ENCODE measurements at regions not wholly inside any gene's neighbourhood (a gene's known extent, or its start where the extent isn't known, plus 50 kb on each side); places are given as distances from the start of the nearest gene placed in this dataset.
"Not testable (repeated sequence)": the region's sequence is repeated elsewhere in the genome, so short reads cannot be mapped to it uniquely, and the experiment has no call there.

DNA sequence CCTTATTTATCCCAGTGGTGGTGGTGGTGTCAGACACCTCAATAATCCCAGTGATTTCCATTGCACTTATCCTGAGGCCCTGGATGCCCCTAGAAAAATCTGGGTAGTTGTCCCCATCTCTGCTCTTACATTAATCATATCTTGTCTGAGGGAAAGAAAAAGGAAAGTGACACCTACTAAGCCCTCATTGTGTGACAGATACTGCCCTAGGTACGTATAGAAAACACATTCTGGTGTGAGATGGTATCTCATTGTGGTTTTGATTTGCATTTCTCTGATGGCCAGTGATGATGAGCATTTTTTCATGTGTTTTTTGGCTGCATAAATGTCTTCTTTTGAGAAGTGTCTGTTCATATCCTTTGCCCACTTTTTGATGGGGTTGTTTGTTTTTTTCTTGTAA is 162.6 kb upstream of the JADE1 start:
- not testable (repeated sequence) for FAIRE-seq

DNA sequence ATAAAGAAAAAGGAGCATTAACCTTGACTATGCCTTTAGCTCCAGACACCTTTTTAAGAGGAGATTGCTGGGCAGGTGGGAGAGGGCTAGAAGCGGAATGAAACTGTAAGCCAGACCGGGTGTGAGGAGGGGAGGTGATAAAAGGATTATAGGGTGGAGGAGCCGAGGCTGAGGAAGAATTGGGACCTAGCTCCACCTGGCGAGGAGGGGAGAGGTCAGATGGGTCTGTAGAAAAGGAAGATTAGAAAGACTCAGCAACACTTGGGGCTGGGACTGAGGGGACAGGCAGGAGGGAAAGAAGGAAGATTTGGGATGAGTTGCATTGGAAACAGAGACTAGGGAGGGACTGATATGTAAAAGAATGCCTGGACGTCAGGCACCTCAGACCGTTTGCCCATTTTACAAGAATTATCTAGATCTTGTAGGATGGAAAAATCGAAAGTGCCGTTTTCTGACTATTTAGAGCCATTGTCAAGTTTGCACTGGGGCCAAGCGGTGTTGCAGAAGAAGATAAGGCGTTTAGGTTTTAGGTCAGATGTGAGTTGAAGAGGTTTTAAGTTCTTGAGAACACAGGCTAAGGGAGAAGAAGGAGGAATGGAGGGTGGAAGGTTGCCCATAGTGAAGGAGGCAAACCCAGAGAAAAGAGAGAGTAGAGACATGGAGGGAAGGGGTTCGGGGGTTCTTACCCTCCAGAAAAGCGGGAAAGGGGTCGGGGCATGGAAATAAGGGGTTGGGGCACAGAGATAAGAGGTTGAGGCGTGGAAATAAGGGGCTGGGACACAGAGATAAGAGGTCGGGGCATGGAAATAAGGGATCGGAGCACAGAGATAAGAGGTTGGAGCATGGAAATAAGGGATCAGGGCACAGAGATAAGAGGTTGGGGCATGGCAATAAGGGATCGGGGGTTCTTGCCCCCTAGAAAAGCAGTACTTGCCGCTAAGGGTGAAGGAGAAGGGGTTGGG is 164.5 kb upstream of the JADE1 start:
- FAIRE-seq: not testable (repeated sequence)

DNA sequence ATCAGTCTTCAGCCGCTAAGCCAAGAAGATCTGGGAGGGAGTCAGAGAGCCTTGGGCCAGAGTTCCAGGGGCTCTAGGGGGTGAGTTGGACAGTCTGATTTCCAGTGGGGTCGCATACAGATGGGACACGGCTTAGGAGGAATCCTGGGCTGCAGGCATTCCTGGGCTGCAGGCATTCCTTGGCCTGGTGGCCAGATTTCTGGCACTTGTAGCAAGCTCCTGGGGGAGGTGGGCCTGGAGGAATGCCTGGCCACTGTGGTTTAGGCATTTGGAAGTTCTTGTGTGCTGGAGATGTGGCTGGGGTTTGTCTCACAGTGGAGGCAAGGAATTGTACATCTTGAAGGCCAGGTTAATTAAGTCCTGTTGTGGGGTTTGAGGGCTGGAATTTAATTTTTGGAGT is 165.4 kb upstream of the JADE1 start:
- not testable (repeated sequence) for FAIRE-seq

DNA sequence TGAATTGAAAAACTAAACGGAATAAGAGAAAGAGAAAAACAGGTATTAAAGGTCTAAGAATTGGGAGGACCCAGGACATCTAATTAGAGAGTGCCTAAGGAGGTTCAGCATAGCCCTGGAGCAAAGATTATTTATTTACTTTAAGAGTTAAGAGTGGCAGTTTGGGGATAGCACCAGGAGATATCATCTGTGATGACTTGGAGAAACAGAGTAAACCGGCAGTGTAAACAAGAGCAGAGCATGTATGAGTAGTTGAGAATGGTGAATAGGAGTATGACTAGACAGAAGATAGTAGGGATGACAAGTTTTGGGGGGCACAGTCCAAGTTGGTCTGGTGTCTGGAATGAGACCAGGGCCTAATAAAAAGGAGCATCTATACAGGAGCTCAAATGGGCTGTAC is 167.9 kb upstream of the JADE1 start:
- not testable (repeated sequence) for FAIRE-seq

DNA sequence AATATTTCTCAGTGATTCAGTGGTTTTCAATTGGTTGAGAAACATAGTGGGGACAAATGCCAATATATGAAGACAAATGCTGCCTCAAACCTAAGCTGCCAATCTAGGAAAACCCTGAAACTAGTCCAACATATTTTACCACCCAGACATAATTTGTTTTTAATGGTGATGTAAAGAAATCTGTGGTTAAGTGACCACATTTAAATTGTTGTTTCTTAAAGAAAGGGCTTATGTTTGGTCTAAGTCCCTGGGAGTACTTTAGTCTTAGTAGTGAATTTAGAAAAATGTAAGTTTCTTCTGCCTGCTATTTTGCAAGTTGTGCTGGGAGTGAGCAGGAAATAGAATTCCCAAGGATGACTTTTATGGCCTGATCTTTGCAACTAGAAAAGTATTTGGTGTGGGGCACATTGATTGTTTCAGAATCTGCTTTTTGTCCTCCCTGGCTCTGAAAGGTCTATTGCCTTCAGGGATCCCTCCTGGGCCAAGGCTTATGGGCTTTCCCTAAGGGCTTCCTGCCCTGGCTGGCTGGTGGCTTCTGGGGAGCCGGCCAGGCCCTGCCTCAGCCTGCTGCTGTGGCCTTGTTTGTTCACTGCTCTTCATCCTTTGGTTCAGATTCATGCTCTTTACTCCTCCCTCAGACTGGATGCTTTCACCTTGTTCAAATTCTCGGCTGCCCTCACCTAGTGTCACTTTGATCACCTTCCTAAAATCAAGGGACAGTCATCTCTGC is 169.8 kb upstream of the JADE1 start:
- FAIRE-seq: no peak

DNA sequence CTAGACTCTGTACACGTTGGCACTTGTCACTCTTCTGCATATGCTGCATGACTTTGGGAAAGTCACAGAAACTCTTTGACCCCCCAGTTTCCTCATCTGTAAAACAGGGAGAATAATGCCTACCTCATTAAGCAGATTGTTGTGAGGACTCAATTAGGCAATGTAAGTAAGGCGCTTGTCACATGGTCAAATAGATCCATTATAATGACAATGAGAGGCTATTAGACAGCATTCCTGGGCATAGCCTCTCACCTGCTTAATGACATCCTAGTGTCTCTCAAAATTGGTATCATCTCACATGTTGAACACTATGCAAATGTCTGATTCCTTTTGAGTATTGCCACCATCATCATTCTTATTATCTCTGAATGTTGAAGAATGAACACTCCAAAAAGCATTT is 172.6 kb upstream of the JADE1 start:
- peak; percentile 51 for FAIRE-seq

DNA sequence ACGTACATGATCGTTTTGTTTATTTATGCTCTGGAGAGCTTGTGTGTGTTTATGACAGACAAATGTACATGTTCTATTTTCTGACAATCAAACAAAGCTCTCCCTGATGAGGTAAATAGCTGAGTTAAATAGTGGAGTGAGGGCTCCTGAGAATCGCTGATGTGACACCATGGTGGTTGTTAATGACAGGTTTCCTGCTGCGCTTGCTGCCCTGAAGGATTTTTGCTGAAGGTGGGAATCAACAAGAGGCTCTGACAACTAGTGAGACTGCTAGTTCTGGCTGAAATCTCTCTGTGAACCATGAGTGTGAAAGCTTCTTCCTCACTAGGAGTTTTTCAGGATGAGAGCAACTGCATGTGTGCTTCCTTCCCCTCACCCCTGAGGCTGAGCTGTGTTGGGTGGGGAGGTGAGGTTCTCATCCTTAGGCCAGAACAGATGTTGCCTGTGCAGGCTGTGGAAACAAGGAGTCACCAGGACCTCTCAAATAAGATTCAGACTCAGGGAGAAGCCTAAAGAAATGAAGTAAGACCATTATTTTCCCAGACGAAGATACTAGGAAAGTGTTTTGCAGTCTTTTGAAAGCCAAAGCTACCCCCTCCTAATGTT is 173.4 kb upstream of the JADE1 start:
- FAIRE-seq: peak; percentile 97

DNA sequence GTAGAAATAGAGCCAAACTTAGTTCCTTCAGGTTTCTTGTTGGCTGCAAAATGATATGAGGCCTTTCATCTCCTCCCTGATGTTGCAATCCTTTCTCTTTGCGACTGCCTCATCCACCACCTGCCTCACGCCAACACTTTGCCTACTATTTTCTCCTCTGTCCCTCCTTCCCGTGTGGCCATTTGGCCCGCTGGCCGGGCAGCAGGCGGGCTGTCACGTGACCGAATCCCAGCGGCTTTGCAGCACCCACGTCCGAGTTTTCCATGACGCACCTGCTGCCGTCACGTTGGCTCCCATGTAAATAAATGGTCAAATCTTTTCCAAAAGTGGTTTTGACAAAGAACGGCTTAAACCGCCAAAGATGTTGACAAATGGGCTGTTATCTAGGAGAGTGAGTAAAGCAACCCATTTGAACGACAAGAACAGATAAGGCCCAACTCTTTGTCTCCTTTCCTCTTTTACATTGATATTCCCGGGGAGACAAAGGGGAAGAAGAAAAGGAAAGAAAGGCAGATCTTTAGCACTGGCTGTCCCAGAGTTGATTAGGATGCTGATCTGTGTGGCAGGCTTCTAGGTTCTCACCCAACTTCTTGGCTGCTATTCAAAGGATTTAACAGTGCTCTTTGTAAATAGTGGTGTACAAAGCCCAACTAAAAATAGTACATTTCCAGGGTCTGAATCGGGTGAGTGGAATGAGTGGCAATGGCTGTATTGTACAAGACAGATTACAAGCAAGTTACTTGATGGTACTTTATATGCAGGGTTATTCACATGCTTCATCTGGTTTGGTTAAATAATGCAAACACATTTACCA is 174.2 kb upstream of the JADE1 start:
- FAIRE-seq: peak; percentile 96

DNA sequence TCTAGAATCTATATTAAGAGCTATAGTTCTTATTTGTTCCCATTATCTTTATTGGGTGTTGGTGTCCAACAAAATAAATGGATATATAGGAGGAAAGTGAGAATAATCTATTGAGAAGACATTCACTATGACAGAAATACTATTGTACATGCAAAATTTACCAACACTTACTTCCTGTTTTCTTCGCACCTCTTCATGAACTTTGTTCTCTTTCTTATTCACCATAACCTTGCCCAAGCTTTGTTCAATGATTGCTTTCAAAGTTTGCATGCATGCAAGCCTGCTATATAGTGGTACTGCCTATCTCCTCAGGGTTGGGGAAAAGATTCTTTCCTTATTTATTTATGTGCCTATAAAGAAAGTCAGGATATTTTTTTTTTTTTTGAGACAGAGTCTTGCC is 176.4 kb upstream of the JADE1 start:
- FAIRE-seq: no peak

DNA sequence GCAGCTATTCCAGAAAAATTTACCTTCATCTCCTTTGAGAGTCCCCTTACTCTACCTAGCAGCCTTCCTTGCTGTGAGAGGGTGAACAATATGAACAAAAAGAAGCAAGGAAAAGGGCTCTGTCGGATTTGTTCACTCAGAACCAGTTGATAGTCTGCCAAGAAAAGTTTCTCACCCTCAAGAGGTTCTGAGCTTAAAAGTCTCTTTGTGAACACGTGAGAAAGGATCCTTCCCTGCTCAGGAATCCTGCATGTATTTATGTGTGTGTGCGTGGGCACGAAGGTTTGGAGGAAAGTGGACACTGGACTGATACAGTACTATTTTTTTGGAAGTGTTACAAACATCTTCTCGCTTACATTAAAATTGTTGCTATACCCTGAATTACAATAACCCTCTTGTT is 178.6 kb upstream of the JADE1 start:
- FAIRE-seq: no peak

DNA sequence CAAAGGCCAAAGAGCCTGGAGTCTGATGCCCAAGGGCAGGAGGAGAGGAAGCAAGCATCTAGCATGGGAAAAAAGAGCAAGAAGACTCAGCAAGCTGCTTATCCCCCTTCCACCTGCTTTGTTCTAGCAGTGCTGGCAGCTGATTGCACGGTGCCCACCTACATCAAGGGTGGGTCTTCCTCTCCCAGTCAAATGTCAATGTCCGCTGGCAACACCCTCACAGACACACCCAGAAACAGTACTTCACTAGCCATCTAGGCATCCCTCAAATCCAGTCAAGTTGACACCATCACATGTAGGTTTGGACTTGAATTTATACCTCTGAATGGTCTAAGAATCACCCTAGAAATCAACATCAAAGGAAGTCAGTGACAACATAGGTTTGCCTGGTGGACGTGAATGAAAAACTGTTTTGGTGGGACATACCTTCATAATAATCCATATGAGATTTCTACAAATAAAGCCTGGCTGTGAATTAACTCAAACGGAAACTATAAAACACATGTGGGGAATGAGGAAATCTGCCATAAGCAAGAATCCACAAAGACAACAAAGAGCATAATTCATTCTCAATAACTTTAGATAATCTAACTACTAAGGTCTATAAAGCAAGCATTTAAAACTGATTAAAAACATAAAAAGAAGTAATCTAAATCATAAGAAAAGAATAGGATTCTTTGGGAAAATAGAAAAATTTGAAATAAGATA is 185.8 kb upstream of the JADE1 start:
- FAIRE-seq: no peak

DNA sequence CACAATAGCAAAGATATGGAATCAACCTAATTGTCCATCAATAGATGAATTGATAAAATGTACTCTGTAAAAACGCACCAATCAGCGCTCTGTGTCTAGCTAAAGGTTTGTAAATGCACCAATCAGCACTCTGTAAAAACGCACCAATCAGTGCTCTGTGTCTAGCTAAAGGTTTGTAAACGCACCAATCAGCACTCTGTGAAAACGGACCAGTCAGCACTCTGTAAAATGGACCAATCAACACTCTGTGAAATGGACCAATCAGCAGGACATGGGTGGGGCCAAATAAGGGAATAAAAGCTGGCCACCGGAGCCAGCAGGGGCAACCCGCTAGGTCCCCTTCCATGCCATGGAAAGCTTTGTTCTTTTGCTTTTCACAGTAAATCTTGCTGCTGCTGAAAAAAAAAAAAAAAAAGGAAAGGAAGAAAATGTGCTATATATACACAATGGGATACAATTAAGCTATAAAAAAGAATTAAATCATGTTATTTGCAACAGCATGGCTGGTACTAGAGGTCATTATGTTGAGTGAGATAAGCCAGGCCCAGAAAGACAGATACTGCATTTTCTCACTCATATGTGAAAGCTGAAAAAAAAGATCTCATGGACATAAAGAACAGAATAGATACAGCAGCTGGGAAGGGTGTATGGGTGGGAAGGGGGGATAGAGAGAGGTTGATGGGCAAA is 189.1 kb upstream of the JADE1 start:
- not testable (repeated sequence) for FAIRE-seq

DNA sequence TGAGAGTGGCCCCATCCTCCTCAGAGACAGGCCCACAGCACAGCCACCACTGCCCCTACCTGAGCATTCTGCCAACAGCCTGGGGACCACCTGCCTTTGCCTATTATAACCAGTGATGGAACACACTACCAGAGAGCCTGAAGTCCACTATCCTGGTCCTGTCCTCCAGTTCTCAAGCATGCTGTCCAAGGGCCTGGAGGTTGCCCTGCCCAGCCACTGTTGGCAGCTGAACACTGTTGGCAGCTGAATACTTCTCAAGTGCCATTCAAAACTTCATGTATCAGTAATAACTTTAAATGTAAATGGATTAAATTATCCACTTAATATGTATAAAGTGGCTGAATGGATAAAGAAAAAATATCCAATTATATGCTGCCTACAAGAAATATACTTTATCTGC is 194.3 kb upstream of the JADE1 start:
- FAIRE-seq: no peak

DNA sequence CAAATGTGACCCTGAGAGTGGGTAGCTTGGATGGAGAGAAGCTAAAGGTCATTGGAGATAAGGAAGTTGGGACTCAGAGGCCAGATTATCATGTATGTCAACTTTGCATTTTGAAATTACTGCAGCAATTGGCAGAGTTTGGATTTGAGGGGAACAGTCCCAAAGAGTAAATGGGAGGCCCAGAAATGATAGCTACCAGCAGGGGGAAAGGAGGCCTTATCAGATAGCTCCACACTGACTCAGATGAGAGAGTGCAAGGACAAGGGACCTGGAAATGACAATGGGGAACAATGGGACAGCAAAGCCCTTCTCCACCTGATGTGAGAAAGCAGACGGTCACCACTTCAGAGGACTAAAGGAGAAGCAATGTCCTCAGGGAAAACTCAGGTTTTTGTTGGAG is 201.5 kb upstream of the JADE1 start:
- FAIRE-seq: no peak

DNA sequence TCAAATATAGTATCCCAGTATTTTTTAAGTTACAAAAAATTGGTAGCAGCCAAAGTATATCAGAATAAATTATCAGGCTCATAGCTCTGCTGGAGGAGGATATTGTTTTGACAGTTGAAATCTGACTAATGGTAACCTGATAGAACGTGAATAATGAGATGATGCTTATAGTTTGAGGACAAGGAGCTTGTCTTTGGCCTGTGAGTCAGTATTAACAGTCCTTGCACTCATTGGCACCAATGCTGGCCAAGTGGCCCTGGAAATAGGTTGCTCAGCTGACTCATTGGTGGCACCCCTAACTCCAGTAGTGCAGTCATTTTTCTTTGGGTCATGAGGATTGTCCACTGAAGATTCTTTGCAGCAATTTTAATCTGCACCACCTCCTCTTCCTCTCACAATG is 203.3 kb upstream of the JADE1 start:
- FAIRE-seq: no peak

DNA sequence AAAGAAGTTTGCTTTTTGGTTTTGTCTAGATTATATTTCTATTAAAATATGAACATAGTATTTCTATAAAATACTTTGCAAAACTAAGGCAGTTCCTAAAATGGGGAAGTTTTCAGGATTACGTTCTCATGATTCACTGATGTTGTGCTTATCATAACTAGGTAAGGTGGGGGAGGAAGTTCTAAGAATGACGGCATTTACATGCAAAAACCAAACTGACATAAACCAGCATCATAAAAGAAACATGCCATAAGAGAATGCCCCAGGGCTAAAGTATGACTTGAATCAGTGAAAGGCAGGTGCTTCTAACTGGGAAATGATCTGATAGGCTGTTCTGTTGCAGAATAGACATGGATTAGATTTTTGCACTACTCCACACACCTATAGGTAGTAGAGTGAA is 204.7 kb upstream of the JADE1 start:
- no peak for FAIRE-seq

DNA sequence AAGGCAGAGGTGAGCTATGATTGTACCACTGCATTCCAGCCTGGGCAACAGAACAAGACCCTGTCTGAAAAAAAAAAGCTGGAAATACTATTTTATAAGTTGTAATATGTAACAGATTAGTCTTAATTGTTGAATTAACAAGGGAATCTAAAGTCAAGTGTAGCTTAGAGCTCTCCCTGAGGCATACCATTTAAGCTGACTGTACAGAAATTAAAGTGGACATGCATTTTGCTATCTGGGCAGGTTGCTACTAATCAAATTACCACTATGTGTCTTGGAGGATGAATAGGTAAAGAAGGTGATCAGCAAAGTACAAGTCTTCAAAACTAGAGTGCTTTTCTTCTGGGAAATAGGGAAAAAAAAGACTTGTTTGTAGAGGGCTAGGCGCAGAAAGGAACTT is 205.3 kb upstream of the JADE1 start:
- FAIRE-seq: no peak

DNA sequence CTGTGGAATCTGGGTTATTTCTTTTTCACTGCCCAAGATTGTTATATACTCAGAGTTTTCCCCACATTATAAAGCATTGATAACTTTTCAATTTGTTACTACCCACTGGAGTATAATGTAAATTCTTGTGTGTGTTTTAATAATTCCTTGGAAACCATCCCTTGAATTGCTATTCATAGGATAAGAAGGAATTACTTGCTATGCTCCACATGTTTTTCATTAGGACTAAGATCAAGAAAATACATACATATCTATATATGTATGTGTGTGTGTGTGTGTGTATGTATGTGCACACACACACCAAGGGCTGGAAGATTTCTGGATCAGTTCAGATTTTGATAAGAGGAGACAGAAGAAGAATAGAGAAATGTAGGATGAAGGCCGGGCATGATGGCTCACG is 206.4 kb upstream of the JADE1 start:
- no peak for FAIRE-seq

DNA sequence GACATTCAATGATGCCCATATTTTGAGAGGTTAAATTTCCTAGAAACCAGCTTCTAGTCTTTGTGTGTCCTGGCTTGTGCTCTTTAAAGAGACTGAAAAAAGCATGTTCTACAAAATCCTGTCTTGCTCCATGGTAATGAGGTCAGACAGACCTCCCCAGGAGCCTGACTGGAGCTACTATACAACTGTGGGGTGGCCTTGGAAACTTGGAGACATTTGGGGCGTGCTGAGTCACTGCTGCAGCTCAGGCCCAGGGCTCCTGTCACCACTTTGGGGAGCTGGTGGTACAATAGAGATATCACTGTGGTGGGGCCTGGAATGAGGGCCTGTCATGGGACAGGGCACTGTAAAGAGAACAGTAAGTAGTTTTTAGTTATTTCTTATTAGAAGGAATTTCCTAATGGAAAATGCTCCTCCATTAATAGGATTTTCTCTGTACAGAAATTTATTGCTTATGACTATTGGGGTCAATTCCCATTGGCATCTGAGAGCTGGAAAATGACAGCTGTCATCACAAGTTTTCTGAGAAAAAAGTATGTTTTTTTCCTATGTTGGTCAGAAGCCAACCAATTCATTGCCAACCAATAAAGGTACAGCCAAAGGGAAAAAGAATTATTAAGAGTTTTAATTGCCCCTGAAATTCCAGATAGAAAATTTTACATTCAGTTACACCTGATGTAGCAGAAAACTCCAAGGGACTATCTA is 207.4 kb upstream of the JADE1 start:
- no peak for FAIRE-seq

DNA sequence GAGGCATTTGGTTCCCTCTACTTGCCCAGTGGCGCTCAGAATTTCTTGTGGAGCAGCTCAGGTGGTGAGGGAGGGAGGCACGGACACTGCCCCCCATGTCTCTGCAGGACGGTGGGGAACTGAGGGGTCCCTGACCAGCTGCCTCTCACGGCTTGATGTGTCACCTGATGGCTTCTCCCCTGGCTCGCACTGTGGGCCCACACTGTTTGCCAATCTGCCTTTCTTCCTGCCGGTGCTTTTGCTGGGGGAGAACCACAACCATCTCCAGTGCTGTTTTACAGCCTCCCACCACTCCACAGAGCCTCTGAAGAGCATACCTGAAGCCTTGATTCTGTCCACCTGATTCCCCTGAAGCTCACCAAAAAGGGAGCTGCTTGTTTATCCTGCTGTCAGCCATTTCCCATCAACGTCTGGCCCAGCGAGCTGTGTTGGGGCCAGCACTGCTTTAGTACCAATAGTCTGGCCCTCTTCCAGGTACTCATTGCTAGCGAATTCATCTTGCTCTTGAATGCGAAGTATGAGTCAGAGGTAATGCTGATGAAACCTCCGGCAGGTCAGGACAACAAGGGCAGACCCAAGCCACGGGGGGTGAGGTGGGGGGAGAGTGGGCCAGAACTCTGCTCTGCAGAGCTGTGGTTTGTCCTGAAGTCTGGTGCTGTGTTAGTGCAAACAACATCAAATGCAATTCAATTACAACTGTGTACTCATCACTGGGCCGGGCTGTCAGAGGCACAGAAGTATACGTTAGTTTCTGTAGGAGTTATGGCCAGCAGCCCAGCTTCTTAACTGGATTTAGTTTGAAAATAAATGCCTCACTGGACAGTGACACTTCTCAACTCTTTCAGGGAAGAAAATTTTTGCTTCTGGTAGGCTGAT is 208.3 kb upstream of the JADE1 start:
- peak; percentile 96 for FAIRE-seq

Measured in islet of Langerhans (tissue), 1 donor.